ENCODE measurements at regions not wholly inside any gene's neighbourhood (a gene's known extent, or its start where the extent isn't known, plus 50 kb on each side); places are given as distances from the start of the nearest gene placed in this dataset.
"Not testable (repeated sequence)": the region's sequence is repeated elsewhere in the genome, so short reads cannot be mapped to it uniquely, and the experiment has no call there.

GRCh38 chr5:68861099-68861498 is 232.7 kb upstream of the SLC30A5 start:
- no peak for DNase-seq (ENCODE audit: low read depth in 2 of 2)

- DNase-seq (ENCODE audit: low read depth in 2 of 2): no peak
These were observed 231.3 kb upstream of the SLC30A5 start for GRCh38 chr5:68862560-68862959.

DNA sequence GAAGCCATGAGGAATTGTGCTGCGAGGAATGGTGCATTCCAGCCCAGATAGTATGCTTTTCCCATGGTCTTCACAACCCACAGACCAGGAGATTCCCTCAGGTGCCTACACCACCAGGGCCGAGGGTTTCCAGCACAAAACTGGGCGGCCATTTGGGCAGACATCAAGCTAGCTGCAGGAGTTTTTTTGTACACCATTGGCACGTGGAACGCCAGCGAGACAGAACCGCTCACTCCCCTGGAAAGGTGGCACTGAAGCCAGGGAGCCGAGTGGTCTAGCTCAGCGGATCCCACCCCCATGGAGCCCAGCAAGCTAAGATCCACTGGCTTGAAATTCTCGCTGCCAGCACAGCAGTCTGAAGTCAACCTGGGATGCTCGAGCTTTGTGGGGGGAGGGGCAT is 228.6 kb upstream of the SLC30A5 start:
- DNase-seq (ENCODE audit: low read depth in 2 of 2): not testable (repeated sequence)

DNA sequence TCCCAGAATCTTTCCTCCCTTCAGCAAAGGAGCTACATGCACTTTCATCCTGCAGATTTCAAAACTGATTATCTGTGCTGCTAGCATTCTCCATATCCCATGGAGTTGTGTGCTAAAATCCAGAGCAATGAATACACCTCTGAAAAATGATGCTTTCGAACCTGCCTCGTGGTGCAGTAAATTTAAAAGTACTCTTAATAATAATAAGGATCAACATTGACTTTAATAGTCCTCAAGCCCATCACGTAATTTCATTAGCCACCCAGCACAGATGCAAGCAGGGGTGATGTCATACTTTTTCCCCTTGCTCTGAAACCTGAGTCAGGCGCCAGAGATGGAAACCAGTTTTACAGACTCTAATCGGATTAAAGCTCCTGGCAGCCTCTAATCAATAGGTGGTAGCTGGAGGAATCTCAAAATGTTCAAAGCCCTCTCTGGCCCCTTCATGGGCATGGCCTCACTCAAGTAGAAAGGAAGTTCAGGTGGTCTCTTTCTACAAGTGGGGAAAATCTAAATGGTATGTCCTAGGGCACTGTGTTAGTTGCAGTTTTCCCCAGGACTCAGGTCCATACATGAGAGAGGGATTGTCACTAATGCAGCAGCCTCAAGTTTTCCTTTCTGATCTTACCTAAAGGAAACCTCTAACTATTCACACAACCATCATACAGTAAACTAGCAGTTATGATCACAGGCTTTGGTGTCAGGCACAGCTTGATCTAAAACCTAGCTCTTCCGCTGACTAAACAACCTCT is 221.6 kb upstream of the SLC30A5 start:
- DNase-seq (ENCODE audit: low read depth in 2 of 2): no peak

DNA sequence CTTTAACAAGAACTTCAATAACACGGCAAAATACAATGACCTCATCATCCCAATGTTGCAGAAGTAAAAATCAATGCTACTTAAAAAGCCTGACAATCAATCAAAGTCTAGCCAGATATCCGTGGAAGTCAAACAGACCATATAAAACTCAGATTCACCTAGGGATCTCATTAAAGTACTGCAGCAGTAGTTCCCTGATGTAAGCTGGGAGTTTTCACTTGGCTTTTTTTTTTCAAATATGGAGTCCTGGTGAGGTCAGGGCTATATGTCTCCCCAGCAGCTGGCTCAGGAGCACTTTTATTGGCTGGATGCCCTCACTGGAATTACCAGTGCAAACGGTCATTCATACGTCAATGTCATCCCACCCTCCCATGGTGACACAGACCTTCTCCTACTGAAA is 220.6 kb upstream of the SLC30A5 start:
- no peak for DNase-seq (ENCODE audit: low read depth in 2 of 2)

DNA sequence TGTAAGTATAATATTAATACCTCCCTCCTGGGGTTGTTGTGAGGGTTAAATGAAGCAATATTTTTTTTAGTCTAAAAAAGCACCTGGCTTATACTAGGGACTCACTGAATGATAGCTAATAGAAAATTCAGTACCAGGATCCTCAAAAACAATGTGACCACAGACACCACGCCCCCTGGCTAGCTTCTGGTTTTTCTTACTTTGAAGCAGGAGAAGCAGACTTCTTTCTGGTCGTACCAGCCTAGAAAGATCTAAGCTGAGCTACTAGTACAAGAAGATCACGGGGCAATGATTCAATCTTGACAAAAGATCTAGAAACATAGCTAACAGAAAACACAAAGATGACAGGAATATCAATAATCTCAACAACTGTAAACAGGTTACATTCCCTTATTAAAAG is 218.5 kb upstream of the SLC30A5 start:
- DNase-seq (ENCODE audit: low read depth in 2 of 2): no peak

GRCh38 chr5:68883436-68883835 is 210.4 kb upstream of the SLC30A5 start:
- no peak for DNase-seq (ENCODE audit: low read depth in 2 of 2)

GRCh38 chr5:68884144-68884754 is 209.6 kb upstream of the SLC30A5 start:
- no peak for DNase-seq (ENCODE audit: low read depth in 2 of 2)

DNA sequence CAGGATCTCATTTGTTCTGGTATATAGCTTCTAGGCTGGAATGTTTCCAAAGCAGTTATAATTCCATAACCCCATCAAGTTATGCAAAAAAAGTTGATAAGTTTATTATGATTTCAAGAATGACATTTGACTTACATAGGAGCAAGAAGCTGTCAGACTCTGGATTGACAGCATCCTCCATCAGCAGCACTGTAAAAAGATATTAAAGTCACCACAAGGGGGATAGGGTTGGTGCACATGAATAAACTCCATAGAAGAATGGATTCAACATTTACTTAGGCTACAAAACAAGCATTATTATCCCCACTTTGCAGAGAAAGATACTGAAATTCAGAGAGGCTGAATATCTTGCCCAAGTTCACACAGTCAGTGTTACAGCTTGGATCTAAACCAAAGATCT is 208.9 kb upstream of the SLC30A5 start:
- no peak for DNase-seq (ENCODE audit: low read depth in 2 of 2)

DNA sequence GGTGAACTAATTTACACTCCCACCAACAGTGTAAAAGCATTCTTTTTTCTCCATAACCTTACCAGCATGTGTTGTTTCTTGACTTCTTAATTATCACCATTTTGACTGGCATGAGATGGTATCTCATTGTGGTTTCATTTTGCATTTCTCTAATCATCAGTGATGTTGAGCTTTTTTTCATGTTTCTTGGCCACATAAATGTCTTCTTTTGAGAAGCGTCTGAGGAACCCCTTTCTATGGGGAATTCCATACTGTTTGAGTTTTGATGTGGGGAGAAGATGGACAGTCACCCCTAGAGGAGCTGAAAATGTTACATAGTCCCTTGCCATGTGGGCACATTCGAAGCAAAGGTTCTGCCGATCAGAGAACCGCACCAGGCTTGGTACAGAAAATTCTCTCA is 207.0 kb upstream of the SLC30A5 start:
- DNase-seq (ENCODE audit: low read depth in 2 of 2): no peak

DNA sequence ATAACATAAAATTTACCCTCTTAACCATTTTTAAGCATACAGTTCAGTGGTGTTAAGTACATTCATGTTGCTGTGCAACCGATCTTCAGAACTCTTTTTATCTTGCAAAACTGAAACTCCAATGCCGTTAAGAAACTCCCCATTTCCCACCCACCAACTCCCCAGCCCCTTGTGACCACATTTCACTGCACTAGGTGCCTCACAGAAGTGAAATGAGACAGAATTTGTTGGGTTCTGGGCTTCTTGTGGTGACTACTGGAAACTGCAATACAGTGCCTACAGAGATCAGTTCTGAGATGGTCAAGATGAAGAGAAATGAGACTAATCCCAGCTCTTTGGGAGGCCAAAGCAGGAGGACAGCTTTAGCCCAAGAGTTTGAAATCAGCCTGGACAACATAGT is 202.1 kb upstream of the SLC30A5 start:
- no peak for DNase-seq (ENCODE audit: low read depth in 2 of 2)

DNA sequence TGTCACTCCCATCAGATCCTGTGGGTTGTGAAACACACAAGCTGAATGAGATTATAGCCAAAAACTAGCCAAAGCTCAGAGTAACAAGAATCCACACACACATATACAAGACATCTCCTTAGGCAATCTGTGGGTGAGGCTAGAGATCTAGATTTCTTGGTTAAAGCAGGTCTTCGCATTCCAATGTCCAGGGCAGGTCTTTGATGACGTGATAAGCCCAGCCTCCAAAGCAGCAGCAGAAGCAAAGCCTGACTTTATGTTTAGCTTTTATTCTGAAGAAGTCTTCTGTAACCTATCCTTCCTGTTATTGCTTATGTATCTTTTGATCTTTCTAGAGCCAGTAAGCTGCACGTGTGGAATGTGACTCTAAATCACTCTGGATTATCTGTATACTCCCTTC is 199.1 kb upstream of the SLC30A5 start:
- no peak for DNase-seq (ENCODE audit: low read depth in 2 of 2)

- DNase-seq (ENCODE audit: low read depth in 2 of 2): no peak
These were observed 194.8 kb upstream of the SLC30A5 start for GRCh38 chr5:68898951-68899471.

- DNase-seq (ENCODE audit: low read depth in 2 of 2): no peak
These were observed 181.7 kb upstream of the SLC30A5 start for GRCh38 chr5:68911840-68912690.

DNA sequence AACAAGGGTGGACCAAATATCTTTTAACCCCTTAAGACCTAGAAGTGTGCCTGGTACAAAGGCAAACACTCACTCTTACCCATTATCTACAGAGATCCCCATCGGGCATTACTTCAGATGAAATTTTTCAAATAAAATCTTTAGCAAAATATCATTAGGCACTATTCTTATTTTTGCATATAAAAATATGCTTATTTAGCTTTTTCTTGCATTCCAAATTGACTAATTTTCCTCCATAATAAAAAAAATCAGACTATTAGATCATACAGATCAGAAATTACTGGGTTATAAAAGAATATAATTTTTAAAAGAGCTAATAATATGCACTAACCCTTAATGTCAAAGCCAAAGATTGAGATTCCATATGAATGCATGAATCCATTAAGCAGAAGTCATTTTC is 178.7 kb upstream of the SLC30A5 start:
- no peak for DNase-seq (ENCODE audit: low read depth in 2 of 2)

- DNase-seq (ENCODE audit: low read depth in 2 of 2): no peak
These were observed 175.5 kb upstream of the SLC30A5 start for GRCh38 chr5:68918306-68918705.

GRCh38 chr5:68919988-68920490 is 173.8 kb upstream of the SLC30A5 start:
- no peak for DNase-seq (ENCODE audit: low read depth in 2 of 2)

DNA sequence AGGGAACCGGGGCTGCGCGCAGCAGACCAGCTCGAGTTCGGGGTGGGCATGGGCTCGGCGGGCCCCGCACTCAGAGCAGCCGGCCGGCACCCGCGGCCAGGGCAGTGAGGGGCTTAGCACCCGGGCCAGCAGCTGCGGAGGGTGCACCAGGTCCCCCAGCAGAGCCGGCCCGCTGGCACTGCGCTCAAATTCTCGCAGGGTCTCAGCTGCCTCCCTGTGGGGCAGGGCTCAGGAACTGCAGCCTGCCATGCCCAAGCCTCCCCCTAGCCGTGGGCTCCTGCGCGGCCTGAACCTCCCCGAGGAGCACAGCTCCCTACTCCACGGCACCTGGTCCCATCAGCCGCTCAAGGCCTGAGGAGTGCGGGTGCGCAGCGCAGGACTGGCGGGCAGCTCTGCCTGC is 172.9 kb upstream of the SLC30A5 start:
- DNase-seq (ENCODE audit: low read depth in 2 of 2): no peak

DNA sequence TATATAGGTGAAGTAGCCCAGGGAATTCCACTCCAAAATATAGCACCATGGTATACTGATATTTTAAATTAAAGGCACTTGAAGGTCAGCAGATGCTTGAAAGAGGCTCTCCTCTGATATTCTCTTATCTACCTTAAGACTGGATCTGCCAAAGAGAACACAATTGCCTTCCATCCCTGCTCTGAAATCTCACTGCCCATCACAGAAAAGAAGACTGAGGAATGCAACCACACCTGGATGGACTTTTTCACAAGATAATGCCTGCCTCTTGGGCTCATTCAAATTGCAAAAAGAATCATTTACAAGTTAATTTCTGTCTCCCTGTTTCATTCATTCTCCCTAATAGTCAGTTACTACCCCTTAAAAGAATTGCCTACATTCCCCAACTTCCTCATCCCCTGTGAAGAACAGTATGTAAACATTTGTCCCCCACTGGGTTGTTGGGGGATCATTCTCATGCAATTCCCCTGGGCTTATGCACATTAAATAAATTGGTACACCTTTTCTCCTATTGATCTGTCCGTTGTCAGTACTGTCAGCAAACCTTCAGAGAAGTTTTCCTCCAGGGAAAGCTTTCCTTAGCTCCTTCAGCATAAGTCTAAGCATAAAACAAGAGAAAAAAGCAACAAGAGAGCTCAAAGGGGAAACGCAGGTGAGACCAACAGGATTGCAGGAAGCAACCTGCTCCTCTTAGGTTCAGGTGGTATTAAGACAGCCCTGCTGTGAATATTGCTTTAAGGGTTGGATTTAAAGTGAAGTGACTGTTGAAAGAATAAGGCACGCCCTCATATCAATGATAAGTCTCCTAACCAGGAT is 171.4 kb upstream of the SLC30A5 start:
- DNase-seq (ENCODE audit: low read depth in 2 of 2): no peak

DNA sequence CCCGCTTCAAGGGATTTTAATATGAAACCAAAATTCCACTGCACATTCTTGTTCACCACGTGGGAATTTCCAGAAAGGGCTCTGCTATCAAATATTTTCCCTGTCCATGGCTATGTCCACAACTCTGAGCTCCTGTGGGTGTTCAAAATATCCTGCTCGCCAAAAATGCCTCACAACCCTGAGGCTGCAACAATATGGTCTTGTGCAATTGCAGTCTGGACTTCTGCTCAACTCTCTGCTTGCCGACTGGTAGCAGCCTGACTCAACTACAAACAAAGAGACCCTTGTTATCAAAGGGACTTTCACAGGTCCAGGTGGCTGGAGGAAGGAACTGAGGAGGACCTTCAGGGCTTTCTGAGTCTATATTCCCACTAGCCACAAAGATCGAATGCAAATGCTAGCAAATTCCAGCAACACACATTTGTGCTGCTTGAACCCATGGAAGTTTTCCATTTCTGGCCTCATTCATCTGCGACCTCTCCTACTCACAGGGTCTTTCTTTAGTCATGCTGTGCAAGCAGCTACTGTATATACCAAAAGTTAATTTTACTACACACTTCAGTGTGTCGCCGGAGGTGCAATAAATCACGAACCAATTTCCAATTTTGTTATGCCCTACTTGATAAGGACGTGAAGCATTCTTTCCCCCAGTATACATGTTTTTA is 169.2 kb upstream of the SLC30A5 start:
- DNase-seq (ENCODE audit: low read depth in 2 of 2): no peak

All from activated CD8-positive, alpha-beta memory T cell treated with anti-CD3 and anti-CD28 coated beads for 4 hours (primary cell).